NCI-H69 (cell line): ENCODE measurements at regions not wholly inside any gene's neighbourhood (a gene's known extent, or its start where the extent isn't known, plus 50 kb on each side); places are given as distances from the start of the nearest gene placed in this dataset.

Experiments used
- DNase-seq: peaks from one replicate; lab custom pipeline; 2025; lab: John Stamatoyannopoulos, UW

DNA sequence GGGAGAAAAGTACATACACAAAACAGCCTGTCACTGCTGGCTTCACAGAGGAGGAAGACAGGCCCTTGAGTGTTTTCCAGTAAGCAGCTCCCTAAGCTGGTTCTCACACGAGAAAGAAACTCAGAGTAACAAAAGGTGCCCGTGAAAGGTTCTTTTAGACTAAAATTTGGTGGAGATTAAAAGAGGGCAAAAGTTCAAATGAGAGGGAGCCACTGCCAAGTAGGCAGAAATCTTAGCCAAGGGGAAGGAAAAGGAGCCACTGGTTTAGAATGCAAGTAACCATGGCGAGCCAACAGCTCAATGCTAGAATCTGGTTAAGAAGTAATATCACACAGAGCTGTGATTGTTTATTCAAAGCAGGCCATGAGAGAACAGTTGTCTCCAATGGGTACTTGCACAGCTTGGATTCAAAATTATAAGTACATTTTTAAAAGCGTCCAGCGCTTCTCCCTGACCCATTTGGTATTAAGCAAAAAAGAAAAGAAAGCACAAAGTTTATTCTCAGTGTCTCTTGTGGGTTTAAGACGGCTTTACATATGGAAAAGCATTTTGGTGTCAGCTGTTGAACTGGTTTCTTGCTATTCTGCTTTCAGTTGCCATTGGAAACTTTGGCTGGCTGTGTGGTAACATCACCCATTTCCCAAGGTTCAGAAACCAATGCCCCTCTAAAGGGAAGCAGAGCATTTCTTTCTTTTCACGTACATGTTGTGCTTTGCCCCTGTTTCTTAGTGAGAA lies 648.5 kb downstream of the RNF144B start:
- DNase-seq, result no peak

DNA sequence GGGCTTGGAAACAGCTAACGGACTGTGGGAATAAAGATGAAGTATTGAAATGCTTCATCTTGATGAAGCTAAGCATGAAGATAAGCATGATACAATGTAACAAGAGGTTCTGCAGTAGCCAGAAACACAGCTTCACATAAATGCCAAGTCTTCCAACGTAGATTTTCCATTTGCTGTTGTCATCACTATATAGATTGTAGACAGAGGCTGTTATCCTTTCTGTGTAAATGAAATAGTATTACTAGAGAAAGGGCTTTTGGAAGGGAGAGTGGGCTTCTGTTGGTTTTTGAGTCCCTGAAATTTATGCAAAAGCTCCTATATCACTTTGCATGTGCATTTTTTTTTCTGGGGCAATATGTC lies 649.0 kb downstream of the RNF144B start:
- no peak for DNase-seq

DNA sequence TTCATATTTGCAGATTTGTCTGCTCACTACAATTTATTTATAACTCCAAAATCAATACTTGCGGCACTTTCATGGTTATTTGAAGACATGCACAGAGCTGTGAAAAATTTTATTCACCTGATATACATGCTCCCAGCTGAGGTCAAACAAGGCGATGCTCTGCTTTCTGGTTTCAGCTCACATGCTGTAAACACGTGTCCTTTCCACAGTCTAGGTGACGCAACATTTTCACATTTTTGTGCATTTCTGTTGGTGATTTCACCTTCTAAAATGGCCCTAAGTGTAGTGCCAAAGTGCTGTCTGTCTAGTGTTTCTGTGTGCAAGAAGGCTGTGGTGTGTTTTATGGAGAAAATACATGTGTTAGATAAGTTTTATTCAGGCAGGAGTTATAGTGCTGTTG lies 650.5 kb downstream of the RNF144B start:
- no peak for DNase-seq

GRCh38 chr6:19039287-19039686 lies 652.1 kb downstream of the RNF144B start:
- DNase-seq, result no peak

DNA sequence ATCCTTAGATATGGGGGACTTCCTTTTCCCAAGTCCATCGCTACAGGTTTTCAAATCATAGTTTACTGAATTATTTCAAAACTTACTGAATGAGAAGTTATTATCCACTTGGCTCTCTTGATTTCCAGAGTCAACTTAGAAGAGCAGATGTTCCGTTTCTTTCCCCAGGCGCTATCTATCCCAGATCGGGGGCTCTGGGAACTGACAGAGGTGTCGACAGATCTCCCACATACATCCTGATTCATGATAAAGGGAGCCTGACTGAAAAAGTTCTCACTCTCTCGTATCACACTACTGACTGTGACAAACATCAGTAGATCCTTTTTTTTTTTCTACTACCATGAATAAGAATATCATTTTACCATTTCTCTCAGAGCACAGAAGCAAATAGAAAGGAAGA lies 654.8 kb downstream of the RNF144B start:
- DNase-seq, result no peak

DNA sequence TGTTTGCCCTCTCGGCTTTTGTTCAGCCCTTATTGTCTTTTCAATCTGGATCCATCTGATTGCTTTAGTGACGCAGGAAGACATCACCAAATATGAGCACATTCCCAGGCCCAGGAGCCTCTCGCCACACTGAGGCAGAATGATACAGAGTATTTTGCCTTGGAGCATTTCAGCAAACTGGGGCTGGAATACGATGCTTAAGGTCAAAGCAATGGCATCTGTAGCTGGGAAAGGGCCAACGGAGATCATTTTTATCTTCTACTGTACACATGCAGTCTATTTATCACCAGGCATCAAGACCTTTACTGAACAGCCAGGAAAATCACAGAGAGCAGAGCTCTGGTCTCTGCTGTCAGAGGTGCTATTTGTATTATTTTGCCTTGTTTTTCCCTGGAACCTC lies 655.3 kb downstream of the RNF144B start:
- no peak for DNase-seq

DNA sequence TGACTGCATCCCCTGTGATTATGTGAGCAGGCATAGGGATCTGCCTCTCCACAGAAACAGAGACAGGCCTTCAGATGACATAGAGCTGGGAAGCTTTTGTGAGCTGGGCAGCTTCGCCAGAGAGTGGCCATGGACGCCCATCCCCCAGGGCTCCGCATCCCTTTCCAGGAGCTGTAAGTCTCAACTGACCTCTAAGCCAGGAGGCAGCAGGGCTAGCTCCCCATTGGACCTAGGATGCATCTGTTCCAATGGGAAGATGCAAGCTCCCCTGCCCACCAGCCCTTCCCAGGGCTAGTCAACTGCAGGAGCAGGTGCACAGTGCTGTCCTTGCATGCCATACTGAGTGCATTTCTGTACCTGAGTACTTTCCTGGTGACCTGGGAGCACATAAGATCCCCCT lies 663.6 kb downstream of the RNF144B start:
- no peak for DNase-seq

DNA sequence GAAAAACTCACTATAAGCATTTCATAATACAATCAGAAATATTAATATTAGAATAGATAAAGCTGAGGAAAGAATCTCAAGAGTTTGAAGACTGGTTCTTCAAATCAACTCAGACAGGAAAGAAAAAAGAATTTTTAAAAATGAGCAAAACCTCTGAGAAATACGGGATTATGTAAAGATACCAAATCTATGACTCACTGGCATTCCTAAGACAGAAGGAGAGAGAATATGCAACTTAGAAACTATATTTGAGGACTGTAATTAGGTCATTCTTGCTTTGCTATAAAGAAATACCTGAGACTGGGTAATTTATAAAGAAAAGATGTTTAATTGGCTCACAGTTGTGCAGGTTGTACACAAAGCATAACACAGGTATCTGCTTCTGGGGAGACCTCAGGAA lies 665.1 kb downstream of the RNF144B start:
- no peak for DNase-seq

DNA sequence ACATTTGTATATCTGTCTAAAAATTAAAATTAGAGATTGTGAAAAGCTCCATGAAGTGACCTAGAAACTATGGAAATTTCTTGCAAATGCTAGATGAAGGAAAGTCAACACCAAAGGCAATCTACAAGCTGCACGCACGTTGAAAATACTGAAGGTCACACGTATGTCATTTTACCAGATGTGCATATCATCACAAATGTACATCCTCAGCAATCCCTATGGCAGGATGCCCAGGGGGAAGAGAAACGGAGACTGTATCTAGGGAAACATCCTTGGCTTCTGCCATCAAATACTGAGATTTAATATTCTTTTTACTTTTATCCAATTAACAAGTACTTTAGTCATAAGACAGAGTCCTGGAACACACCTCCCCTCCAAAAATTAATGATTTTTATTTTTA lies 672.0 kb downstream of the RNF144B start:
- no peak for DNase-seq

- no peak for DNase-seq
Observed at GRCh38 chr6:19067165-19067564, 680.0 kb downstream of the RNF144B start.

DNA sequence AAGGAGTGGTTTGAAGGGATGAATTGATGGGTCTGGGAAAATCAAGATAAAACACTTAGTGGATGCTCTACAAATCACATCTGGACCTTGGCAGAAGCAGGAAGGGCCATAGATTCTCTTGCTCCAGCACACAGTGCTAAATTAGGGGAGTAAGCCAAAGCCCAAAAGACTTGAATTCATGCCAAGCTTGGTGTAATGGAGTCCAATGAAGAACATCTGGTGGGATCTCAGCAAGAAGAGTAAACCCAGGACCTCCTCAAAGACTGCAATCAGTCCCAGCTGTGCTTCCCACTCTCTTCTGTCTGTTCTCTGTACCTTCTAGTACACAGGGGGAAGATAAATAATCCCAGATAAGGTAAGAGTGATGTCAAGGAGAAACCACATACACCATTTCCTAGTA lies 683.4 kb downstream of the RNF144B start:
- peak; percentile 35 for DNase-seq

DNA sequence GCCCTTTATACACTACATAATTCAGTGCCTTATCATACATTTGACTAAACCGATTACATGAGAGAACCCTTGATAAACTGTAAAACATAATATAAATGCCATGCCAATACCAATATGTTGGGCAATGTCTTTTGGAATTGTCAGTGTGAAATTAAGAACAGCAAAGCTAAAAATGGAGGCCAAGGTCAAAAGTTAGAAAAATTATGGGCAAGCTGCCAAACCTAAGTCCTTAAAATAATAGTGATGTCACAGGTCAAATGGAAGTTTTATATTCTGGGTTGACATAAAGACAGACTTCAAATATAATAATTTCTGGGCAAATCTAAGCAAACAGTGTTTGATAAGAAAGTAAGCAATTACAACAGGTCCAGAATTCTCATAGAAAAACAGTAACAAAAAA lies 696.7 kb downstream of the RNF144B start:
- DNase-seq, result peak; percentile 66

GRCh38 chr6:19086480-19086879 lies 699.3 kb downstream of the RNF144B start:
- DNase-seq, result peak; percentile 95

GRCh38 chr6:19087296-19087695 lies 700.1 kb downstream of the RNF144B start:
- no peak for DNase-seq

GRCh38 chr6:19087897-19088296 lies 700.7 kb downstream of the RNF144B start:
- DNase-seq, result no peak

DNA sequence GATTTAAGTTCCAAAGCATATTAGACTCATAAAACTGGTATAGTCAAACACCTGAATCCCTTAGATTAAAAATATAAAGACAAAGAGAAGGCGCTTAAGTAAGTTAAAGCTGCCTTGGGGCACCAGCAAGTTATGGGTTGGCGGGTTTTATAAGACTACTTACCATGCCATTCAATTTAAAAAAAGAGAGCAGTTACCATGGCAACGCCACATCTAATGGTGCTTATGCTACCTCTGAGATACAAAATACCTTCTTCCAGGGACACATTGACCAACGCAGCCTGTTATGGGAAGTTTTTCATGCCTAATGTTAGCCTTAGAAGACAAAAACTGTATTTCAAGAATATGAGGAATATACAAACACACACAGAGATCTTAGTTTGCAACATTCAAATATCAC lies 713.6 kb downstream of the RNF144B start:
- DNase-seq, result no peak

GRCh38 chr6:19102936-19103335 lies 715.8 kb downstream of the RNF144B start:
- no peak for DNase-seq

GRCh38 chr6:19107468-19107867 lies 720.3 kb downstream of the RNF144B start:
- no peak for DNase-seq

DNA sequence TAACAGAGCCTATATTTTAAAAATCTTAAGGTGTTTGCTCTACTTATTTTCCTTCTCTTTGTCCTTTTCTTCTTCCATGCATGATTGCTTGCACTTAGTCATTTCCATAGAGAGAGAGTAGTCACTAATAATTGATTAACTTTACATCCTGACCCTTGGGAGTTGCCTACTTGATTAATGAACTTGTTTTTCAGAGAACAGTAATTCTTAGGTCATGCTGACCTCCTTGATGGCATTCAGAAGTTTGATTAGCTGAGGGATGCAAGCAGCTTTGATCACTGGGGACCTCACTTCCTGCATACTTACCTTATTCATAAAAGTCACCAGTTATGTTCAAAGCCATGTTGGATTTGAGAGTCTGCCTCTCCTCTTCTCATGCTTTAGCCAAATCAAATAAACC lies 715.6 kb upstream of the ID4 start:
- DNase-seq, result no peak

GRCh38 chr6:19127081-19127480 lies 710.1 kb upstream of the ID4 start:
- DNase-seq, result no peak

DNA sequence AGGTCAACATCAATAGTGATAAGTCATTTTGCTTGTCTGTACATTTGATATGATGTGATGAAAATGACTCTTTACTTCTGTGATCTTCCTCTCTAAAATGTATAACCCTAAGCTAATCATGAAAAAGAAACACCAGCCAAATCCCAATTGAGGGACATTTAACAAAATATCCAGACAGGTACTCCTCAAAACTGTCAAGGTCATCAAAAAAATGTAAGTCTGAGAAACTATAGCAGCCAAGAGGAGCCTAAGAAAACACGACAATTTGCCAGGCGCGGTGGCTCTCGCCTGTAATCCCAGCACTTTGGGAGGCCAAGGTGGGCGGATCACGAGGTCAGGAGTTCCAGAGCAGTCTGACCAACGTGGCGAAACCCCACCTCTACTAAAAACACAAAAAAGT lies 708.5 kb upstream of the ID4 start:
- DNase-seq, result no peak

GRCh38 chr6:19135706-19136105 lies 701.5 kb upstream of the ID4 start:
- no peak for DNase-seq

GRCh38 chr6:19137505-19137904 lies 699.7 kb upstream of the ID4 start:
- DNase-seq, result no peak

DNA sequence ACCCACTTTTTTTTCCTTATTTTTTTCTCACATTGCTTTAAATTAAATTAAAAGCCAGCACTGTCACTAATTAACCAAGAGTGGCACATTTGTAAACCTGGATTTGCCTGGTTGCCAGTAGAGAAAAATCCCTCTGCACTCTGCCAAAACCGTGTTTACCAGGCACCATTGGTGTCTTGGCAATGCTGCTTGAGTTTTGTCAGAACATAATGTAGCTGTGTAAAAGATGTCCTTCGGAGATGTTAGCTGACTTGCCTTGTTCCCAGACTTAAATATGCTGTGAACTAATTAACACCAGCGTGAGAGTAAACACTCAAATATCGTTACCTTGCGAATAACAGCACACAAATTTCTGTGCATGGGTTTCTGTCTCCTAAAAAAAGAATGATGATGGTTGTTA lies 694.9 kb upstream of the ID4 start:
- DNase-seq, result no peak

- DNase-seq, result no peak
Observed at GRCh38 chr6:19150307-19150706, 686.9 kb upstream of the ID4 start.
